HG02938 (cell line): ENCODE measurements at regions not wholly inside any gene's neighbourhood (a gene's known extent, or its start where the extent isn't known, plus 50 kb on each side); places are given as distances from the start of the nearest gene placed in this dataset.

Experiments used
- ATAC-seq: cut with Tn5 transposase; IDR thresholded peaks from one replicate; pipeline ENCODE4 v1.9.1; 2021; ENCODE audit warnings: mild to moderate bottlenecking, moderate library complexity; ENCODE audit not compliant: unreplicated experiment

DNA sequence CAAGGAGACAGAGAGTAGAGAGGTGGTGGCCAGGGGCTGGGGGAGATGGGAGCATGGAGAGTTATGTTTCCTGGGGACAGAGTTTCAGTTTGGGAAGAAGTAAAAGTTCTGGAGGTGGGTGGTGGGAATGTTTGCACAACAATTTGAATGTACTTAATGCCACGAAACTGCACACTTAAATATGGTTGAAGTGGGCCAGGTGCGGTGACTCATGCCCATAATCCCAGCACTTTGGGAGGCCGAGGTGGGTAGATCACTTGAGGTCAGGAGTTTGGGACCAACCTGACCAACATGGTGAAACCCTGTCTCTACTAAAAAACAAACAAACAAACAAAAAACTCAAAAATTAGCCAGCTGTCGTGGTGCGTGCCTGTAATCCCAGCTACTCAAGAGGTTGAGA lies 137.2 kb downstream of the PFKFB3 start:
- ATAC-seq = no peak

- ATAC-seq = no peak
Measured at GRCh38 chr10:6342096-6342685, 139.5 kb downstream of the PFKFB3 start.

- no peak for ATAC-seq
Measured at GRCh38 chr10:6343305-6344010, 140.7 kb downstream of the PFKFB3 start.

- no peak for ATAC-seq
Measured at GRCh38 chr10:6345404-6345803, 142.7 kb downstream of the PFKFB3 start.

DNA sequence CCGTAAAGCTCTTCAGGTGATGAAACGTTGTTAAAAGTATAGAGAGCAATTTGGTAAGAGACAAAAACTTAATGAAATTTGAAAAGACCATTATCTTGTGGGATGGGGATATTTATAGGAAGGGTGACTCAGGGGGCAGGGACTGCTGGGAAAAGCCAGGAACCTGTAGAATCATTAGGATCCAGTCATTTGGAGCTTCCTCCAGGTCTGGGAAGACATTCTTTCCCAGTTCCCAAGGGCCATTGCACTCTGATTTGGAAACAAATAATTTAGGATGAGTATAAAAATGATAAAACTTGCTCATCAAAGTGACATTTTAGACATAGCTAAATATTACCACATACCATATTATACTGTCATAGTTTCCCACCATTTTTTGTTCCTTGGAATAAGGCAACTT lies 143.9 kb downstream of the PFKFB3 start:
- ATAC-seq = no peak

GRCh38 chr10:6347391-6347951 lies 144.7 kb downstream of the PFKFB3 start:
- peak; percentile 9 for ATAC-seq

DNA sequence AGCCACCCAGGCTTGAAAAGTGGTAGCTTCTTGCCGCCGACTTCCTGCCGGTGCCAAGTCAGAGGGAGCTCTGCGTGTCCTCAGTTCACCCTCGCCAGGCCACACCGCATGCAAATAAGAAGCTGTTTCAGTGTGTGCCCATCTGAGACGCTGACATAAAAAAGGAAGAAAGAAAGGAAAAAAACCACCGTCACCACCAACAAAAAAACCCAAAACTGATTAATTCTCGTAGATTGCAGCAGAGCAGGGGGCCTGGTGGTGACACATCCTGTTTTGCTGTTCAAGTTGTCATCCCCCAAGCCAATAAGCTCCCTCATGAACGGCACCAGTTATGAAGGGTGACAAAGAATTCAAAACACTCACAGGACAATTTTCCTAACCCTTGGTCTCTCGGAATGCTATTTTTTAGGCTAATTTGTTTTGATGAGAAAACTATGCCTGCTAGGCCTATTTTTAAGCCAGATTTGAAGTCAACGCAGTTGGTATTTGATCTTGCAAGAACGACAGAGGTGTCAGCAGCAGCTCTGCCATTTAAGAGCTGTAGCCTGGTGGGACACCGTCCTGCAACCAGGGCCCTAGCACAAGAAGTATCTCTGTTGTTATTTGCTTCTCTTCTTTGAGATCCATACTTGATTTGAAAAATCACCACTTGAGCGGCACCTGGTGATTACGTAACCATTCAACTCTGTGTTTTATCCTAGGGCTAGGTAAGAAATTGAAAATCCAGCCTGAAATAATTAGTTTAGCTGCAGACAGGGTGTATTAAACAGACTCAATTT lies 145.6 kb downstream of the PFKFB3 start:
- ATAC-seq = peak; percentile 80

GRCh38 chr10:6349846-6350535 lies 147.3 kb downstream of the PFKFB3 start:
- no peak for ATAC-seq

DNA sequence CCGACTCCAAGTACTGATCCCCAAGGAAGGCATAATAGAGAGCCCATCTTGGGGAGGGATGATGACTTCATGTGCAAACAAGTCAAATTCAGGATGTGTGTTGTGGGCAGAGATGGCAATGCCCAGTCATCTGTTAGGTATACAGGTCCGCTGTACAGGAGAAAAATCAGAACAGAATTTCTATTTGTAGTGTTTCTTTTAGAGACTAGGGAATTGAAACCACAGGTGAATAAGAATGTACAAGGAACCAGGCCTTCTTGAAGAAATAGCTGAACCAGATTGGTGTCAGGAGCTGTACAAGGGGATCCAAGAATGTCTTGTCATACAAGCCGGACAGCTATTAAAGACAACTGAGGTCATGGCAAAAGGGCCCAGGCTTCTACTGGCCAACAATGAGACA lies 147.9 kb downstream of the PFKFB3 start:
- no peak for ATAC-seq

DNA sequence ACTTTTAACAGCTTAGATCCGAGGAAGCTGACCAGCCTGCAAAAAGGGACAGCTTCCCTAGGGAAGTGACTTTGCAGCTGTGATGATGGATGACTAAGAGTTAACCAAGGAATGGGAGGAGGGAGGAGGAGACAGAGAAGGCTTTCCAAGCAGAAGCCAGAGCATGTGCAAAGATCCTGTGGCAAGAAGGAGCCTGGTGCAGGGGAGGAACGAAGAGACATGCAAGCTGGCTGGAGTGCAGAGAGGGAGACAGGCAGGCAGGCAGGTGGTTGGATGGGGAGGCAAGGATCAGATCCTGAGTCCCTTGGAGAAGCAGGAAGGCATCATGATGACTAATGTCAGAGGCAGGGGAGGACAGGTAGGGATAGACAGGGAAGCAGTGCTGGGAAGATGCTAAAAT lies 148.8 kb downstream of the PFKFB3 start:
- no peak for ATAC-seq

DNA sequence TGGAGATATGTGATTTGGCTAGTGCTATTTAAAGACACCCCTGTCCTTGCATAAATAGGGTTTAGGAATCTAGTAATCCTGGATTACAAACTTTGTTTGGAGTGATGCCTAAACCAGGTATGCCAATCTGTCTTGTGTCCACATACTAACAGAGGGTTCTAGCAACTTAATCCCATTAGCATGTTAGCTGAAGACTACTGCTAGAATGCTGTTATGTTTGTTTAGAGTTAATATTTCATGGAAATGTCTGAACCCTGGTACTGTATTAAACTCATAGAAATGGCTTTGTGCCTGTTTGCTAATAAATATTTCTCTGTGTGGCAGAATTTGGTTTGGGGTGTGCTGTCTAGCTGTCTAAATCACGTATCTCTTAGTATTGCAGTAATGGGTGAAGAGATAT lies 150.8 kb downstream of the PFKFB3 start:
- no peak for ATAC-seq

GRCh38 chr10:6354168-6354772 lies 151.5 kb downstream of the PFKFB3 start:
- ATAC-seq = no peak

DNA sequence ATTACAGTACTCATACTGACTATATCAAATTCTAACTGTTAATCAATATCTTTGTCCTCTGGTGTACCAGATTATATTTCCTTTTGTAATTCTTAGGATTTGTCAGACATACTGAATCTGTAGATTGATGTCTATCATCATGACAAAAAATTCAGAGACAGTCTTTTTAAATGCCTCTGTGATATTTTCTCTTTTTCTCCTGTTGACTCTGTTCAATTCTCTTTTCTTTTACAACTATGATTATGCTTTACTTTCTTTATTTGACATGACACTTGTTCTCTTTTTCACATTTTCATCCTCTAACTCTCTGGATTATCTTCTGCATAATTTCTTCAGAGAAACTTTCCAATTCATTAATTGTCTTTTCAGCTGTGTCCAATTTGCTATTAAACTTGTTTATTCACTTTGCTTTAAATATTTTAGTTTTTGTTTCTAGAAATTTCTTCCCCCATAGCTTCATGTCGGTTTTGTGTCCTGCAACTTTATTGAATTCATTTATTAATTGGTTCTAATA lies 153.6 kb downstream of the PFKFB3 start:
- no peak for ATAC-seq

GRCh38 chr10:6361869-6362268 lies 159.1 kb downstream of the PFKFB3 start:
- no peak for ATAC-seq

DNA sequence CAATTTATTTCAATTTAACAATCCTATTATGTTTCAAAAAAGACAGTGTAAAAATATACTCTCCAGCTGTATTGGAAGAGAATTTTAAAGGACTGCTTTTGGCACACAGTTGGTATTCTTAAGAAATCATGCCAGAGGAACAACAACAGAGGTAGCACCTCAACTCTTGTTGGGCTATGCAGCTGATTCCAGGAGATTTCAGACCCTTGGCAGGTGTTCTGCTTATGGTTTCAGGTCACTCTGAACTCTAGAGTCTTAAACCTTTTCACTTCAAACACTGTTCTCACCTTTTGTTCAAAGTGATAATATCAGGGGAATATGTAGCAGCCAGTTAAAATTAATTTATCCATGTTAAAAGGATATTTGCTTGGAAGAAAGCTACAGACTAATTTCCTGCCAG lies 160.1 kb downstream of the PFKFB3 start:
- ATAC-seq = no peak

DNA sequence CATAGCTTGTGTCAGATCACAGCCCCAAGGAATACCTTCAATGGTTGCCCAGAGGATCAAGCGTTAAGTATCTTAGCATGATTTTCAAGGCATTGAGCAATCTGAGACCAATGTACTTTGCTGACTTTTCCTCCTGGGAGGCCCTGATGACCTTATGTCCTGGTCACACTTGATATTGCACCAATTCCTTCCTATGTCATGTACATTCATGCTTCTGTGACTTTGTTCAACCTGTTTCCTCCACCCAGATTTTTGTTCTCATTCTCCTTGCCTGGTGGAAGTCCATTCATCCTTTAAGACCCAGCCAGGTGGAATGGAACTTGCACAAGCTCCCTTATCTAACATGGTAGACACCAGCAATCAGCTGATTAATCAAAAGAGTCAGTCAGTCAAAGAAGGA lies 160.8 kb downstream of the PFKFB3 start:
- no peak for ATAC-seq

GRCh38 chr10:6364283-6364682 lies 161.6 kb downstream of the PFKFB3 start:
- no peak for ATAC-seq

- ATAC-seq = no peak
Measured at GRCh38 chr10:6364893-6365292, 162.2 kb downstream of the PFKFB3 start.

GRCh38 chr10:6365384-6365783 lies 162.7 kb downstream of the PFKFB3 start:
- ATAC-seq = no peak
